ENCODE measurements at regions not wholly inside any gene's neighbourhood (a gene's known extent, or its start where the extent isn't known, plus 50 kb on each side); places are given as distances from the start of the nearest gene placed in this dataset.

- intact Hi-C loops (cut with DNase I): no loop called here
- WGBS, 4 donors: 33 to 38% (median 34%) methylated on average over 9 to 10 of the region's 10 CpGs
- no peak overlapping the region for H3K27ac ChIP-seq
- no peaks in the 10 kb centered on the region for H3K4me1 ChIP-seq (replicated peaks in 1 of 2)
- H3K36me3 ChIP-seq (replicated peaks in 1 of 2): no peaks in the 10 kb centered on the region
- H3K27me3 ChIP-seq: no peaks in the 10 kb centered on the region
- H3K9me3 ChIP-seq (replicated peaks in 1 of 3): no peaks in the 10 kb centered on the region
- DNase-seq: peak; percentile 18 to 84 (median 33)
- TF ChIP-seq POLR2A (IDR thresholded peaks at IDR 0.05) (no peak), CTCF (IDR thresholded peaks at IDR 0.05) (peak in 2 of 6 experiments; percentile 32 to 33)
- no peak overlapping the region for H3K4me3 ChIP-seq
Observed at GRCh38 chr6:103122766-103123601, 1729.5 kb downstream of the GRIK2 start.

GRCh38 chr6:103119056-103119455 lies 1725.5 kb downstream of the GRIK2 start:
- TF ChIP-seq POLR2A (IDR thresholded peaks at IDR 0.05): no peak
- no peak for TF ChIP-seq CTCF (IDR thresholded peaks at IDR 0.05)
- 83 to 92% (median 88%) methylated on average over 3 of the region's 3 CpGs for WGBS, 4 donors
- Histone ChIP-seq H3K4me1 (replicated peaks in 1 of 2) (no peaks in the 10 kb centered on the region), H3K36me3 (replicated peaks in 1 of 2) (no peaks in the 10 kb centered on the region), H3K9me3 (replicated peaks in 1 of 3) (no peaks in the 10 kb centered on the region), H3K27ac (no peak overlapping the region), H3K4me3 (no peak overlapping the region), H3K27me3 (no peaks in the 10 kb centered on the region)
- DNase-seq: no peak
- intact Hi-C loops (cut with DNase I): no loop called here

DNA sequence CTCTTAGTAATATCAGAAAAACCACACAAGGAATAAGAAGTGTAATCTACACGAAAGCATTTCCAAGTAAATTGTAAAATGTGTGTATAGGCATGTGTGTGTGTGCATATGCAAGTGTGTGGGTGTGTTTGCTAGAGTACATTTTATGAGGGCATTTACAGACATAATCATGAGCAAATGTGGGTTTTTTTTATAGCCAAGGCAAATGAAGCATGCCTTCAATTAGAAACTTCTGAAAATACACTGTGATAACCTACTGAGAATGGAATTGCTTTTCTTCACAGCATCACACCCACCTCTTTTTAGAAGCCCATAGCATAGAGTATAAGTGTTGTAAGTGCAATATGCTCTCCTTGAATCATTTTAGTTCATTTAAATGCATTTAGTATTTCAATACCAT lies 1721.1 kb downstream of the GRIK2 start:
- Histone ChIP-seq H3K27ac (no peak overlapping the region), H3K4me1 (replicated peaks in 1 of 2) (no peaks in the 10 kb centered on the region), H3K4me3 (no peak overlapping the region), H3K9me3 (replicated peaks in 1 of 3) (no peaks in the 10 kb centered on the region), H3K36me3 (replicated peaks in 1 of 2) (no peaks in the 10 kb centered on the region), H3K27me3 (no peaks in the 10 kb centered on the region)
- no peak for DNase-seq
- 62 to 88% (median 67%) methylated on average over 1 of the region's 1 CpG for WGBS, 4 donors
- intact Hi-C loops (cut with DNase I): no loop called here
- TF ChIP-seq CTCF (IDR thresholded peaks at IDR 0.05) (no peak), POLR2A (IDR thresholded peaks at IDR 0.05) (no peak)

DNA sequence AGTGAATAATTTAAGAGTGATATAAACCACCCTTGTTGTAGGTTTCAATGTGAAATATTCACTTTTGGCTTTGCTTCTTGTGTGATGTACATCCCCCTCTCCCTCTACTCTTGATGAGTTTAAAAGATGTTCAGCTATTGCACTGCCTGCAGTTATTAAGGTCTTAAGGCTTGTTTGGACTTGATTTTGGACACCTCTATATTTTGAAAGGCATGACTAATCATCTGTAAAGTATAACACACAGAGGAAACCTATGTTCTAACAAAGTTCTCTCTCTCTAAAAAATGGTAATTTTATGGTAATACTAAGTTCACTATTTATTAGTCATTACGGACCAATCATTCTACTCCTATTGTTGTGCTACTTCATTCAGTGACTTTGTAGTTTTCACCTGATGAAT lies 1719.9 kb downstream of the GRIK2 start:
- no peak for DNase-seq
- H3K9me3 ChIP-seq (replicated peaks in 1 of 3): no peaks in the 10 kb centered on the region
- H3K36me3 ChIP-seq (replicated peaks in 1 of 2): no peaks in the 10 kb centered on the region
- no peaks in the 10 kb centered on the region for H3K4me1 ChIP-seq (replicated peaks in 1 of 2)
- 89 to 94% (median 91%) methylated on average over 1 of the region's 1 CpG for WGBS, 4 donors
- no peak overlapping the region for H3K27ac ChIP-seq
- no peak overlapping the region for H3K4me3 ChIP-seq
- no peaks in the 10 kb centered on the region for H3K27me3 ChIP-seq
- TF ChIP-seq POLR2A (IDR thresholded peaks at IDR 0.05) (no peak), CTCF (IDR thresholded peaks at IDR 0.05) (no peak)
- intact Hi-C loops (cut with DNase I): no loop called here
